ENCODE measurements at regions not wholly inside any gene's neighbourhood (a gene's known extent, or its start where the extent isn't known, plus 50 kb on each side); places are given as distances from the start of the nearest gene placed in this dataset.

DNA sequence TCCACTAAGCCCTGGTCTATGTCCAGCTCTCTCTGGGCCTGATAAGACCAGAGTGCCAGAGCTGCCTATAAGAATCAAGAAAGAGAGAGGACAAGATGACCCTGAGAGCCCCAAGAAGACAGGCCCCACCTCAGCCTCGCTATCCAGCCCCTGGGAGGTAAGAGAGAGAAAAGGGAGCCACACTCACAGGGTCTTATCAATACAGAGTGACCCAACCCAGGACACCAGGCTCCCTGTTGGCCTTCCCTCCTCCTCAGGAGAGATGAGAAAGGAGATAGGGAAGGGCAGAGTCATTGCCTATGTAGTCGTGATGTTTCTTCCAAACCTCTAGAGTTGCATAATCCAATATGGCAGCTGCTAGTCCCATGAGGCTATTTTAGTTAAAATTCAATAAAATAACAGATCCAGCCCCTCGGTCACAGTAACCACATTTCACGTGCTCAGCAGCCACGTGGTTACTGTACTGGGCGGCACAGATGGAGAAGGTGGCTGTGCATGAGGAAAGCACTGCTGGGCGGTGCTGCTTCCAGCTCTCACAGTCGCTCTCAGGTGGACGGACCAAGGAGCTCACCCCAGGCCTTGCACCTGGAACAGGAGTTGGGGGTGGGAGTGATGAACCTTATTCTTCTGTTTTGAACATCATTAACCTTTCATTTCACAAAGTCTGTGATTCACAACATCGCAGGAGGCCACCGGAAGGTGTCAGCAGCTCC, 525.8 kb downstream of the SHQ1 start:
- no peaks in the 10 kb centered on the region for H3K36me3 Mint-ChIP-seq (ENCODE audit: unreplicated experiment)
- H3K27ac Mint-ChIP-seq (ENCODE audit: unreplicated experiment): no peak overlapping the region
- H3K4me1 Mint-ChIP-seq (ENCODE audit: low read depth, unreplicated experiment): peaks cover 6% of the 10 kb centered on the region
- no peak for DNase-seq
- H3K4me3 Mint-ChIP-seq (ENCODE audit: unreplicated experiment): no peak overlapping the region
- TF ChIP-seq, protein P1, sequence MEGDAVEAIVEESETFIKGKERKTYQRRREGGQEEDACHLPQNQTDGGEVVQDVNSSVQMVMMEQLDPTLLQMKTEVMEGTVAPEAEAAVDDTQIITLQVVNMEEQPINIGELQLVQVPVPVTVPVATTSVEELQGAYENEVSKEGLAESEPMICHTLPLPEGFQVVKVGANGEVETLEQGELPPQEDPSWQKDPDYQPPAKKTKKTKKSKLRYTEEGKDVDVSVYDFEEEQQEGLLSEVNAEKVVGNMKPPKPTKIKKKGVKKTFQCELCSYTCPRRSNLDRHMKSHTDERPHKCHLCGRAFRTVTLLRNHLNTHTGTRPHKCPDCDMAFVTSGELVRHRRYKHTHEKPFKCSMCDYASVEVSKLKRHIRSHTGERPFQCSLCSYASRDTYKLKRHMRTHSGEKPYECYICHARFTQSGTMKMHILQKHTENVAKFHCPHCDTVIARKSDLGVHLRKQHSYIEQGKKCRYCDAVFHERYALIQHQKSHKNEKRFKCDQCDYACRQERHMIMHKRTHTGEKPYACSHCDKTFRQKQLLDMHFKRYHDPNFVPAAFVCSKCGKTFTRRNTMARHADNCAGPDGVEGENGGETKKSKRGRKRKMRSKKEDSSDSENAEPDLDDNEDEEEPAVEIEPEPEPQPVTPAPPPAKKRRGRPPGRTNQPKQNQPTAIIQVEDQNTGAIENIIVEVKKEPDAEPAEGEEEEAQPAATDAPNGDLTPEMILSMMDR (IDR thresholded peaks at IDR 0.05; ENCODE audit: partially characterized antibody, unreplicated experiment): no peak
- peaks cover 4% of the 10 kb centered on the region for H3K27me3 Mint-ChIP-seq (ENCODE audit: unreplicated experiment)
- H3K9me3 Mint-ChIP-seq (ENCODE audit: unreplicated experiment): peaks cover 2% of the 10 kb centered on the region

DNA sequence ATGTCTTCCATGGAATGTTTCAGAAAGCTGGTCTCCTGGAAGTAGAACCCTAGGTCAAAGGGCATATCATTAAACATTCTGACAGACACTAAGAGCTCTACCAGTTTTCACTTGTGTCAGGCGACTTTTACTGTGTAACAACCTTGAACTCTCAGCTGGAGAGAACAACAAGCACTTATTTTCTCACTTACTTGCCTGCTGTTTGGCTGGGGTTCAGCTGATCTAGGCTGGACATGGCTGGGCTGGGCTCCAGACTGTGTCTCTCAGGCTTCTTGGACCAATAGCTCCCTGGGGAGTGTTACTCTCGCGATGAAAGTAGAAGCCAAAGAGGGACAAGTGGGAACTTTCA, 527.3 kb downstream of the SHQ1 start:
- H3K4me1 Mint-ChIP-seq (ENCODE audit: low read depth, unreplicated experiment): peaks cover 3% of the 10 kb centered on the region
- peaks cover 4% of the 10 kb centered on the region for H3K27me3 Mint-ChIP-seq (ENCODE audit: unreplicated experiment)
- no peak overlapping the region for H3K4me3 Mint-ChIP-seq (ENCODE audit: unreplicated experiment)
- DNase-seq: no peak
- H3K27ac Mint-ChIP-seq (ENCODE audit: unreplicated experiment): no peak overlapping the region
- TF ChIP-seq, protein P1 (IDR thresholded peaks at IDR 0.05; ENCODE audit: partially characterized antibody, unreplicated experiment): no peak
- peaks cover 2% of the 10 kb centered on the region for H3K9me3 Mint-ChIP-seq (ENCODE audit: unreplicated experiment)
- no peaks in the 10 kb centered on the region for H3K36me3 Mint-ChIP-seq (ENCODE audit: unreplicated experiment)

DNA sequence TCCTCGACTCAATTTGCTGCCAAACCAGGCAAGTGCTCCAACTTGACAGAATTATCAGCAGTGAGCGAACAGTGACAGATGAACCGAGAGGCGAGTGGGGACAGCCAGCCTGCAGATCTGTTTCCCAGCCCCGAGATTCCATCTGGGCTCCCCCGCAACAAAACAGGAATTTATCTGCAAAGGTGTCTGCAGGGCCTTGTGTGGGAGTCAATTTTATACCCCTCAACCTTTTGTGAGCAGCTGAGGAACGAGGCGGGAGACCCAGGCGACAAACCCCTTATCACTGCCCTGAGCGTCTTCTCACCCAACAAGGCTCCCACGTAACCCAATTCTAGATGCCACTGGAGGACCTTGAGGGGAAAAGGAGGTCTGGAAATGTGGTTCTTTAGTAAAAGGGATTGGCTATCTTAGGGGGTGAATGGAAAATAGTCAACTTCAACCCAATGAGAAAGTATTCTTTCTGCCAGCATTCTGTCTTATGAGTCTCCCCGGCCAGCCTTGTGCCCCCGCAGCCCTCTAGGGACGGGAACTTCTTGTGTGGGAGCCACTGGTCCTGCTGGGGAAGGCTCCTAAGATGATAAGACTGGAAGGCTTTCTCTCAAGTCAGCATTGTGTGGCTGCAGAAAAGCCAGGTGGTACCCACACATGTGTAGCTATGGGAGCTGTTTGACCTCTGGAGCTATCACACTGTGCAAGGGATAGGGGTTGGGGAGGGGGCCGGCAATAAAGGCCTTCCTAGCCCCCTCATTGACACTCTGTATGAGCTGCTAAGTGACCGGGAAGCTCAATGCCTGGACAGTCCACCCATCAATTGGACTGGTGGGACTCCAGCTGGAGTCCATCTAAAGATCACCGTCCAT, 527.9 kb downstream of the SHQ1 start:
- Mint-ChIP-seq H3K36me3 (ENCODE audit: unreplicated experiment) (no peaks in the 10 kb centered on the region), H3K27ac (ENCODE audit: unreplicated experiment) (no peak overlapping the region), H3K27me3 (ENCODE audit: unreplicated experiment) (peaks cover 6% of the 10 kb centered on the region), H3K4me1 (ENCODE audit: low read depth, unreplicated experiment) (peaks cover 3% of the 10 kb centered on the region), H3K9me3 (ENCODE audit: unreplicated experiment) (peaks cover 2% of the 10 kb centered on the region), H3K4me3 (ENCODE audit: unreplicated experiment) (no peak overlapping the region)
- DNase-seq: no peak
- TF ChIP-seq, protein P1 (IDR thresholded peaks at IDR 0.05; ENCODE audit: partially characterized antibody, unreplicated experiment): no peak

DNA sequence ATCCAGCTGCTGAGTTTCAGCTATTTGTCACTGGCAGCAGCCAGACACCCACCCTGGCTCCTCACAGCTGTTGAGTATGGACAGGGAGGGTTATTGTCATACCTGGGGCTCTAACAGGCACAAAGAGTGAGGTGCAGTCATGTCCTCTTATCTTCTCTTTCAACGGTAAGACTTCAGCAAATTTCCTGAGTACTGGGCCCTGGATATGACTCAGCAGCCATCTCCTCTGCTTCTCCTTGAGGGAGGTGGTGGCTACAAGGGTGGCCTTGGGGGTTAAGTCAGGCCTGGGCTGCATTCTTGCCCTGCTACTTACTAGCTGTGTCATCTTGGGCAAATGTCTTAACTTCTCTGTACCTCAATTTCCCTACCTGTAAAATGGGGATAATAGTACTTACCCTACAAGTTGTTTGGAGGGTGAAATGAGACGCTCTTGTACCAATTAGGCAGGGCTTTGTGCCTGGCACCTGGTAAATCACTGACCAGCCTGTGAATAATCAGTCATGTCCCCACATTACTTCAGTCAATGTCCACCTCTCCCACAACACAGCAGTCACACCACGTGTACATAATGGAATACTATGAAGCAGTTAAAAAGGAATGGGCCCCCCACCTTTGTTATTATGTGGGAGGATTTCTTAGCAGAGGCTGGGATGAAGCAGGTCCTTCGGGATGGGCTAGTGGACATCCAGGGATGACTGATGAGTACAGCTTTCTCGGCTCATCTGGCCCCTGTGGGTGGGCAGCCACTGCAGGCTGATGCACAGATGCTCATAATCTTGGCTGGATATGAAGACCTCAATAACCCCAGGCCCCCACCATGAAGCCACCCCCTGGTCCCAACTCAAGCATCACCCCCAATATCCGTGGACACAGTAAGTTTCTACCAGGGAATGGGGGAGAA, 528.8 kb downstream of the SHQ1 start:
- Mint-ChIP-seq H3K36me3 (ENCODE audit: unreplicated experiment) (no peaks in the 10 kb centered on the region), H3K4me1 (ENCODE audit: low read depth, unreplicated experiment) (peaks cover 3% of the 10 kb centered on the region), H3K27ac (ENCODE audit: unreplicated experiment) (no peak overlapping the region), H3K4me3 (ENCODE audit: unreplicated experiment) (no peak overlapping the region), H3K27me3 (ENCODE audit: unreplicated experiment) (peaks cover 6% of the 10 kb centered on the region), H3K9me3 (ENCODE audit: unreplicated experiment) (peaks cover 2% of the 10 kb centered on the region)
- no peak for DNase-seq
- TF ChIP-seq, protein P1 (IDR thresholded peaks at IDR 0.05; ENCODE audit: partially characterized antibody, unreplicated experiment): no peak

Measured in glutamatergic neuron (in vitro differentiated cells).